Neuron (in vitro differentiated cells): ENCODE measurements at regions not wholly inside any gene's neighbourhood (a gene's known extent, or its start where the extent isn't known, plus 50 kb on each side); places are given as distances from the start of the nearest gene placed in this dataset.
"Not testable (repeated sequence)": the region's sequence is repeated elsewhere in the genome, so short reads cannot be mapped to it uniquely, and the experiment has no call there.

Experiments used
- H2AFZ ChIP-seq: one replicate; pipeline ENCODE4 v1.6.1; 2013; ENCODE audit warnings: low read depth, mild to moderate bottlenecking, inconsistent platforms, low read length, moderate library complexity
- H3K27me3 ChIP-seq: one replicate; pipeline ENCODE4 v1.6.1; 2013; ENCODE audit warnings: low read length; ENCODE audit not compliant: insufficient read depth
- H3K36me3 ChIP-seq: one replicate; pipeline ENCODE4 v1.6.1; 2013; ENCODE audit warnings: low read length; ENCODE audit not compliant: insufficient read depth
- H3K4me1 ChIP-seq: one replicate; pipeline ENCODE4 v1.6.1; 2013; ENCODE audit warnings: low read length; ENCODE audit not compliant: insufficient read depth
- H3K4me3 ChIP-seq: 2 replicates; pipeline ENCODE4 v1.5.1; 2013; ENCODE audit warnings: mild to moderate bottlenecking, low read length, moderate library complexity
- H3K9me3 ChIP-seq: one replicate; pipeline ENCODE4 v1.6.1; 2013; ENCODE audit warnings: low read length

DNA sequence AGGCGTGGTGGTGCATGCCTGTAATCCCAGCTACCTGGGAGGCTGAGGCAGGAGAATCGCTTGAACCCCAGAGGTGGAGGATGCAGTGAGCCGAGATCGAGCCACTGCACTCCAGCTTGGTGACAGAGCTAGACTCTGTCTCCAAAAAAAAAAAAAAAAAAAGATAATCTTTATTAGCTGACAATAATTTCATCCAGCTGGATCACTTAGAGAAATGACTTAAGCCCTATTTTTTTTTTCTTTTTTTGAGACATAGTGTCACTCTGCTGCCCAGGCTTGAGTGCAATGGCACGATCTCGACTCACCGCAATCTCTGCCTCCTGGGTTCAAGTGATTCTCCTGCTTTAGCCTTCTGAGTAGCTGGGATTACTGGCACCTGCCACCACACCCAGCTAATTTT lies 51.6 kb upstream of the MAP4K4 start:
- not testable (repeated sequence) for H3K4me1 ChIP-seq, H3K4me3 ChIP-seq, H2AFZ ChIP-seq, H3K36me3 ChIP-seq, H3K9me3 ChIP-seq, H3K27me3 ChIP-seq

GRCh38 chr2:101644842-101645383 lies 52.6 kb upstream of the MAP4K4 start:
- H3K4me1 ChIP-seq: no peaks in the 10 kb centered on the region
- no peak overlapping the region for H2AFZ ChIP-seq
- H3K9me3 ChIP-seq: no peaks in the 10 kb centered on the region
- H3K4me3 ChIP-seq: no peak overlapping the region
- H3K36me3 ChIP-seq: no peaks in the 10 kb centered on the region
- no peaks in the 10 kb centered on the region for H3K27me3 ChIP-seq

- H3K9me3 ChIP-seq: no peaks in the 10 kb centered on the region
- H2AFZ ChIP-seq: no peak overlapping the region
- no peaks in the 10 kb centered on the region for H3K4me1 ChIP-seq
- no peaks in the 10 kb centered on the region for H3K27me3 ChIP-seq
- no peak overlapping the region for H3K4me3 ChIP-seq
- no peaks in the 10 kb centered on the region for H3K36me3 ChIP-seq
Observed at GRCh38 chr2:101643004-101643524, 54.4 kb upstream of the MAP4K4 start.

DNA sequence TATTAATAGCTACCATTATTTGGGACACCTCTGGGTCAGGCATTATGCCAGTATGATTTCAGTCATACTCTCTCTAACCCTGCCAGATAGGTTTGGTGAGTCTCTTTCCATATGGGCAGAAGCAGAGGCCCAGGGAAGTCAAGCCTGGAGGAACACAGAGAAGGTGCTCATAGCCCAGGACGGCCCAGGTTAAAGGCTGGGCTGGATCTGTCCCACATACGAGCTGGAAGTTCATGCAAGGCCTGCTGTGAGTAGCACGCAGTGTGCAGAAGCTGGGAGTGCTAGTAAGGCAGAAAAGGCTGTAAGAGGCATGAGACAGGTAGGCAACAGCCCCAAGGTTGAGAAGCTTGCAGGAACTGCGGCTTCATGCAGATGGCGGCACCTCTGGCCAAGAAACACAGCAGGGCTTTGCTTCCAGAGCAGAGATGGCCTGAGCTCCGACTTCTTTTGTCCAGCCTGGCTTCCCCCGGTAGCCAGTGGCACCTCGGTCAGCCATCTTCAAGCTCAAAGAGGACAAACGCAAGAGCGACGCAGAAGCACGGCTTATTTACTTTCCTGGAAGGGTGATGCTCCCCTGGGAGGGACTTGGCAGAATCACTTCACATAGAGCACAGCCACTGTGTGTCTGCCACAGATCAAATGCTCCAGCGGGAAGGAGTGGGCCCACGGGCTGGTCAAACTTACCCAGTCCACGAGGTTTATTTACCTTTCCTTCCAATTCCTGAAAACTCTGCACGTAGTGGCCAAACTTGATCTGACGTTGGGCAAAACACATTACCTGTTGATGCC lies 58.5 kb upstream of the MAP4K4 start:
- H3K4me3 ChIP-seq: no peak overlapping the region
- no peak overlapping the region for H2AFZ ChIP-seq
- no peaks in the 10 kb centered on the region for H3K4me1 ChIP-seq
- H3K36me3 ChIP-seq: no peaks in the 10 kb centered on the region
- no peaks in the 10 kb centered on the region for H3K9me3 ChIP-seq
- no peaks in the 10 kb centered on the region for H3K27me3 ChIP-seq

DNA sequence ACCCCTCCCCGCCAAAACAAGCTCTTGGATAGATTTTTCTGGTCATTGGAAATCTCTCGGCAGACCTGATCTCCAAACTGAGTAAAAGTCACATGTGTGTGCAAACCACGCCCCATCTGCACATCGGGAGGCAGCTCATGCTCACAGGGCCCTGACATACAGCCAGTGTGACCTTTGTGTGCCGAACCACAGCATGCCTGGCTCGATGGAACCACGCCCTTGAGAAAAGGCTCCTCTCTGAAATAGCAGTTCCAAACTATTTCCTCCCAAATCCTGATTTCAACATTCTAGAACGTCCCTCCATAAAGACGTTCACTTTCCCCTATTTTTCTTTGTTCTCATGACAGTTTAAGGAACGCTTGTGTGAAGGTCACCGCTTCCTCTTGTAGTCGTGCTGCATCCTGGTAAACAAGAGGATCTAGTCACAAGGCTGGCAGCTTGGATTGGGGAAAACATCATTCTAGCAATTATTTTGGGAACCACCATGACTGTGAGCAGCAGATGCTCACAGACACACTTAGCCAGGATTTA lies 59.3 kb upstream of the MAP4K4 start:
- H3K9me3 ChIP-seq: no peaks in the 10 kb centered on the region
- H2AFZ ChIP-seq: no peak overlapping the region
- H3K4me3 ChIP-seq: no peak overlapping the region
- no peaks in the 10 kb centered on the region for H3K36me3 ChIP-seq
- no peaks in the 10 kb centered on the region for H3K27me3 ChIP-seq
- H3K4me1 ChIP-seq: no peaks in the 10 kb centered on the region

GRCh38 chr2:101630224-101630949 lies 67.1 kb upstream of the MAP4K4 start:
- Histone ChIP-seq H3K4me3 (no peak overlapping the region), H3K27me3 (no peaks in the 10 kb centered on the region), H3K4me1 (no peaks in the 10 kb centered on the region), H3K9me3 (no peaks in the 10 kb centered on the region), H2AFZ (no peak overlapping the region), H3K36me3 (no peaks in the 10 kb centered on the region)

DNA sequence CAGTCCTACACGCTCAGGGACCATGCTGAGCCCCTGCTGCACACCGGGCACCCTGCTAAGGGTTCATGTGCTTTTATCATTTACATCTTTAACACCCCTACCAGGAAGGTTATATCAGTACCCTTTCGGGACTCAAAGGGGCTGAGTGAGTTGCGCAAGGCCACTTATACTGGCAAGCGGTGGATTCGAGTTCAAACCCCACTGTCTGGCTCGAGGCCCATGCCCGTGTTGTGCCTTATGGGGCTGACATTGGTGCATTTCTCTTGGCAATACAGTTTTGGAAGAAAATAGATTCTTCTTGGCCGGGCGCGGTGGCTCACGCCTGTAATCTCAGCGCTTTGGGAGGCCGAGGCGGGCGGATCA lies 69.5 kb upstream of the MAP4K4 start:
- H3K27me3 ChIP-seq: peaks cover 3% of the 10 kb centered on the region
- H3K4me1 ChIP-seq: no peaks in the 10 kb centered on the region
- H3K36me3 ChIP-seq: no peaks in the 10 kb centered on the region
- no peaks in the 10 kb centered on the region for H3K9me3 ChIP-seq
- H2AFZ ChIP-seq: no peak overlapping the region
- no peak overlapping the region for H3K4me3 ChIP-seq

- H3K36me3 ChIP-seq: no peaks in the 10 kb centered on the region
- H2AFZ ChIP-seq: no peak overlapping the region
- no peaks in the 10 kb centered on the region for H3K4me1 ChIP-seq
Observed at GRCh38 chr2:101627285-101628029, 70.0 kb upstream of the MAP4K4 start.

DNA sequence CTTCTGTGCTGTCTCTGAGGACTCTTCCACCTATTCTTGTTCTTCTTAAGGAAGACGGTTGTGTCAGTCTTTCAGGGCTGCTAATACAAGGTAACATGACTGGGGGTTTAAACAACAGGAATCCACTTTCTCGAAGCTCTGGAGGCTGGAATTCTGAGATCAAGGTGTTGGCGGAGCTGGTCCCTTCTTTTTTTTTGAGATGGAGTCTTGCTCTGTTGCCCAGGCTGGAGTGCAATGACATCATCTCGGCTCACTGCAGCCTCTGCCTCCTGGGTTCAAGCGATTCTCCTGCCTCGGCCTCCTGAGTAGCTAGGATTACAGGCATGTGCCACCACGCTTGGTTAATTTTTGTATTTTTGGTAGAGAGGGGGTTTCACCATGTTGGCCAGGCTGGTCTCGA lies 71.7 kb upstream of the MAP4K4 start:
- not testable (repeated sequence) for H2AFZ ChIP-seq, H3K36me3 ChIP-seq, H3K9me3 ChIP-seq, H3K4me1 ChIP-seq, H3K27me3 ChIP-seq, H3K4me3 ChIP-seq

More at GRCh38 chr2:101627285-101628029, 70.0 kb upstream of the MAP4K4 start:
- Histone ChIP-seq H3K27me3 (peaks cover 3% of the 10 kb centered on the region), H3K9me3 (no peaks in the 10 kb centered on the region), H3K4me3 (no peak overlapping the region)

GRCh38 chr2:101625387-101625786 lies 72.1 kb upstream of the MAP4K4 start:
- Histone ChIP-seq H3K27me3 (peaks cover 3% of the 10 kb centered on the region), H3K4me3 (no peak overlapping the region)

GRCh38 chr2:101624706-101625332 lies 72.7 kb upstream of the MAP4K4 start:
- H2AFZ ChIP-seq: no peak overlapping the region
- H3K9me3 ChIP-seq: no peaks in the 10 kb centered on the region
- H3K36me3 ChIP-seq: no peaks in the 10 kb centered on the region
- H3K27me3 ChIP-seq: peaks cover 3% of the 10 kb centered on the region
- H3K4me3 ChIP-seq: no peak overlapping the region
- H3K4me1 ChIP-seq: no peaks in the 10 kb centered on the region

More at GRCh38 chr2:101625387-101625786, 72.1 kb upstream of the MAP4K4 start:
- no peaks in the 10 kb centered on the region for H3K4me1 ChIP-seq
- H3K9me3 ChIP-seq: no peaks in the 10 kb centered on the region
- no peaks in the 10 kb centered on the region for H3K36me3 ChIP-seq
- no peak overlapping the region for H2AFZ ChIP-seq

DNA sequence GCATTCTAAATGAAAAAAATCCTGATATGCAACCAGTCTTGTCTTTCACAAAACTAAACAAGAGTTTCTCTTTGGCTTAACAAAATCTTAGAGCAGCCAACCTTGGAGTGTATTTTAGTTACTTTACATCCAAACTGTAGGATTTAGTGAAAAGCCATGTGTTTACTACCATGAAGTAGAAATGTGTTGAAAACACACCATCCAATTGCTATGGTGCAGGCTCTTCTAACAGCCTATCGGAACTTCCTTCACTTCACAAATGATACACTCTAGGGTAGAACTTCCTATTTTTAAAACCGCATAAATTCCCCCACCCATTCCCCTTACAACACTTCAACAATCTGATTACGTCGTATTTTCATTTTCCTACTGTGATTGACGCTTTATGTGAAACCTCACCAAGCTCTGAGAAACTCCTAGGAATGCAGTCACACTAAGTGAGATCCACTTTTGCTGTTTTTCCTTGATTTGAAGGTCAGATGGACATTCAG lies 74.4 kb upstream of the MAP4K4 start:
- H3K9me3 ChIP-seq: no peaks in the 10 kb centered on the region
- H3K27me3 ChIP-seq: peaks cover 3% of the 10 kb centered on the region
- no peaks in the 10 kb centered on the region for H3K36me3 ChIP-seq
- H2AFZ ChIP-seq: no peak overlapping the region
- no peaks in the 10 kb centered on the region for H3K4me1 ChIP-seq
- no peak overlapping the region for H3K4me3 ChIP-seq
